Kidney tubule cell (primary cell): ENCODE measurements at regions not wholly inside any gene's neighbourhood (a gene's known extent, or its start where the extent isn't known, plus 50 kb on each side); places are given as distances from the start of the nearest gene placed in this dataset.
"Not testable (repeated sequence)": the region's sequence is repeated elsewhere in the genome, so short reads cannot be mapped to it uniquely, and the experiment has no call there.

Source experiments
- DNase-seq: peaks from one replicate; pipeline ENCODE4 v3.0.0-alpha.2; 2018; ENCODE audit warnings: low spot score

DNA sequence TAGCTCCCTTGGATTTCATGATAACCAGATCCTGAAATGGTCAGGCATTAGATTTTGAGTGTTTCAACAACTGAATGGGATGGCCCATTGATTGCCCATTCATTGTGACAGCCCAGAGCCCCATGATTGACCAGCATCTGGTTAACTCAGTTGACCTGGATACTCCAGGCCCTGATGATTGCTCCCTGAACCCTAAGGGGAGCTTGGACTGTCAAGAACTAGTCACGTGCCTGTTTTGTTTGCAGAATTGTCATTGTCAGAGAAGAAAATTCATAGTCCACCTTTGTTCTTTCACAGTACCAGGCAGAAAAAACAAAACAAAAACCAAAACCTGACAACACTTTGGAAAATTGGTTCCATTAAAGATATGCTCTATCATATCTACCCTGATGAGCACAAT, 241.3 kb upstream of the ONECUT1 start:
- DNase-seq: no peak

DNA sequence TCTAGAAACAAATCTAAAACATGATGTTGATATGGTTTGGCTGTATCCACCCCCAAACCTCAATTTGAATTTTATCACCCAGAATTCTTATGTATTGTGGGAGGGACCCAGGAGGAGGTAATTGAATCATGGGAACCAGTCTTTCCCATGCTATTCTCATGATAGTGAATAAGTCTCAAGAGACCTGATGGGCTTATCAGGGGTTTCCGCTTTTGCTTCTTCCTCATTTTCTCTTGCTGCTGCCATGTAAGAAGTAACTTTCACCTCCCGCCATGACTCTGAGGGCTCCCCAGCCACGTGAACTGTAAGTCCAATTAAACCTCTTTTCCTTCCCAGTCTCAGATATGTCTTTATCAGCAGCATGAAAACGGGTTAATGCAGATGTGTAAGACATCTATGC, 232.7 kb upstream of the ONECUT1 start:
- no peak for DNase-seq

DNA sequence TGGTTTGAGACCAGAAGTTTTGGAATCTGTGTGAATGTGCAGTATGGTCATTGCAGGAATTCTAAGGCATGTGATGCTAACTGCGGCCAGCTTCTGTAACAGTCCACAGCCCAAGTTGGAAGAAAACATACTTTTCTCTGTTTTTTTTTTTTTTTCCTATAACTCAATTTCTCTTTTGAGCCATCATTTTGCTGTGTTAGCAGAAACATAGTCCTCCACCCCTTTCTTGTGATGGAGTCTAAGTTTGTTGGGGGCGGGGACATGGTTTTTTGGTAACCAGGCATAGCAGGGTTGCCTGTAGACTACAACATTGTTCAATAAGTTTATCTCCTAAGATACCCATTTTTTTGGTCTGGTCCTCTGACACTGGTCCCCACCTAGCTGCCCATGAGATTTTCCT, 223.2 kb upstream of the ONECUT1 start:
- DNase-seq: no peak

DNA sequence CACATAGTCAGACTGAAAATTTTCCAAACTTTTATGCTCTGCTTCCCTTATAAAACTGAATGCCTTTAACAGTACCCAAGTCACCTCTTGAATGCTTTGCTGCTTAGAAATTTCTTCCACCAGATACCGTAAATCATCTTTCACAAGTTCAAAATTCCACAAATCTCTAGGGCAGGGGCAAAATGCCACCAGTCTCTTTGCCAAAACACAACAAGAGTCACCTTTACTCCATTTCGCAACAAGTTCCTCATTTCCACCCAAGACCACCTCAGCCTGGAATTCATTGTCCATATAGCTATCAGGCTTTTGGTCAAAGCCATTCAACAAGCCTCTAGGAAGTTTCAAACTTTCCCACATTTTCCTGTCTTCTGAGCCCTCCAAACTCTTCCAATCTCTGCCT, 221.6 kb upstream of the ONECUT1 start:
- not testable (repeated sequence) for DNase-seq

DNA sequence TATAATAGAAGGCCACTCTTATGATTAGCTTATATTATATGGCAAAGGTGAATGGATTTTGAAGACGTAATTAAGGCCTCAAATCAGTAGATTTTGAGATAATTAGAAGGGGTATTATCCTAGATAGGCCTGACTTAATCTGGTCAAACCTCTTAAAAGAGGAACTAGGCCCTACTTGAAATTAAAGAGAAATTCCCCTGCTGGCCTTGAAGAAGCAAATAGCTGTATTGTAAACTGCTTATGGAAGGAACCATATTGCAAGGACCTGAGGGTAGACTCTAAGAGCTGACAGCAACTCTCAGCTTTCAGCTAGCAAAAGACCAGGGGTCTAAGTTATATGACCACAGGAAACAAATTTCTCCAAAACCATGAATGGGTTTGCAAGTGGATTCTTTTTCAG, 219.0 kb upstream of the ONECUT1 start:
- DNase-seq: no peak

DNA sequence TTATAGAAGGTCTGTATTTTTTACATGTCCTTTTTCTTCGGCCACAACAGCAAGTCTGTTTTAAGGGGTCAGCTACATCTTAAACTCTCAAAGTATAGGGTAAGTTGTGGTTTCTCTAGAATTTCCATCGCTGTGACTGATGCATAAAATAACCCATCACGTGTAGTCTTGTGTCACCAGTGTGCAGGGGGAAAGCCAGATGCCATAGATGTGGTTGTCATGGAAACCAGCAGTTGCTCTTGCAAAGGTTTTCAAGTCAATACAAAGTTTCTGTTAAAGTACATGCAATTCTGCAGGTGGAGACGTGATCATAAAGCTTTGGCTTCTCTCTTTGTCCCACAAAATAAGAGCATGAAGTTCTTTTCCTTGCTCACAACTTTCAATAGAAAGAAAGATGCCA, 210.3 kb upstream of the ONECUT1 start:
- no peak for DNase-seq

DNA sequence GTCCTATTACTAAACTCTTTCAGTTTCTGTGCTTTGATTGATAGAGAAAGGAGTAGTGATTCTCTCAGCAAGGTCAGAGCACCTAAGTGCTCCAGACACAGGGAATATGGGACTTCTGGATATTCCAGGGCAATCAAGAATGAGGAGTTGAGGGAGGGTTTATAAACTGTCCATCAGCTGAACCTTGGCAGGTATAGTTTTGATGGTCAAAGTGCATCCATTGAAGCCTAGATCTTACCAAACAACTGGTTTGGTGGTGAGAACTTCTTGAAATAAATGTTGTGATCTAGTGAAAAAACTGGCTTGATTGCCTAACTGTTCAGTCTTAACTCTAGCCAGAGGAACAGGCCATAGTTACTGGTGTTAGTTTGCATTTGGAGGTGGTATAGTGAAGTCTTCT, 207.0 kb upstream of the ONECUT1 start:
- no peak for DNase-seq

DNA sequence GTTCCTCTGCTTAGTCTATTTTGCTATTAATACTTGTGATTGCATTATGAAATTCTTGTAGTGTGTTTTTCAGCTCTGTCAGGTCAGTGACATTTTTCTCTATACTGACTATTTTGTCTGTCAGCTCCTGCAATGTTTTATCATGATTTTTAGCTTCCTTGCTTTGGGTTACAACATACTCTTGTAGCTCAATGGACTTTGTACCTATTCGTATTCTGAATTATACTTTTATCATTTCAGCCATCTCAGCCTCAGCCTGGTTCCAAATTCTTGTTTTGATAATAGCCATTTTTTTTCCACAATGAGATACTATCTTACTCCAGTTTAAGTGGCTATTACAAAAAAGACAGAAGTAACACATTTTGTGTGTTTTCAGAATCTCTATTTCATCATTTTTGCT, 204.2 kb upstream of the ONECUT1 start:
- DNase-seq: no peak

DNA sequence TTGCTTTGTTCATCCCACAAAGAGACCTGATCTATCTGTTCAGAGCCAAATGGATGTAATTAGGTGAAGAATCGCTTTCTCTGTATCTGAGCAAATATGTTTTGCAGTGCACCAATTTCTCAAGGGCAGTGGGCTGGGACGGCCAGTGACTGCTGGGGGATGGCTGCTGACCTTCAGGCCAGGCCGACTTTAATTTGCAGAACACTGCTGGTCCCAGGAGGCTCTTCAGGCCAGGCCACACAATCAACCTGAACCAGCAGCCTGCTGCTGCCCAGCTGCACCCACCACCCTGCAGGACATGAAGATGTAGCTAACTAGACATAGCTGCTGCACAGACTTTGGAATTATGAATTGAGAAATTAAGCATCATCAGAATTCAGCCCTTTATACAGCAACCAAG, 194.4 kb upstream of the ONECUT1 start:
- DNase-seq: no peak

DNA sequence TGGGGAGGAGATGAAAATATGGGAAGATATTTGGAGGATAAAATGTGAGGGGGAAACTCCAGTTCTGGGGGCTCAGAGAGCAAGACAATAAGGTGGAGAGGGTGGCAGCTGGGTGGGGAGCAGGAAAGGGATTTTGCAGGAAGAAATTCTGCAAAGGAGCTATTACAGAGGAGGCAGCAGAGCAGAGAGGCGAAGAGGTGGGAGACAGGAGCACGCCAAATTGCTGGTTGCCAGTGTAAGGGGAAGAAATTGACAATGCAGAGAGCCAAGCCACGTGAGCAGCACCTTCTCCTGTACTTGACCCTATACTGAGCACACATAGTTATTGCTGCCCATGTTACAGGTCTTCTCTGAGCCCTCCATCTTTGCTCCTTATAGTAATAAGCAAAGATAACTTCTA, 190.3 kb upstream of the ONECUT1 start:
- no peak for DNase-seq

DNA sequence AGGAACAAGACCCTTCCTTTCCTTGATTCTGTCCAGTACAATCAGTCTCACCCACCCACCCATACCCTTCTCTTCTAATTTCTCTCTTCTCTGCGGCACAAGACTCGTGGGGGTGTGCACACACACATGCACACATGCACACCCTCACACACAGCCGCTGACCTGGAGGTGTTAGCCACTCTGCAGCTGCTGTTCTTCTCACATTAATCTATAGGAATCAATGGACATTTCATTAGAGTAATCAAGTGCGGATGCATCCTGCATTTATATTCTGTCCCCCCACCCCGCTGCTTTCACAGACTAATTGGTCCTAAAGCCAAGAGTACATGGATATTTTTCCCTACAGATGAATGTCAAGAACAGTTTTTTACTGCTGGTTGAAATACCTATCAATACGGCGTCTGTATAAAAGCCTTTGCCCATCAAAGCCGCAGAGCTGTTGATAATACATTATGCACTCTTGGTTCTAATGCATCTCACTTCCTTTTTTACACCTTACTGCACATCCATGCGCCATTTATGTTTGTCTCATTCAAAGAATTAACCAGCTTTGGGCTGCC, 186.5 kb upstream of the ONECUT1 start:
- no peak for DNase-seq

DNA sequence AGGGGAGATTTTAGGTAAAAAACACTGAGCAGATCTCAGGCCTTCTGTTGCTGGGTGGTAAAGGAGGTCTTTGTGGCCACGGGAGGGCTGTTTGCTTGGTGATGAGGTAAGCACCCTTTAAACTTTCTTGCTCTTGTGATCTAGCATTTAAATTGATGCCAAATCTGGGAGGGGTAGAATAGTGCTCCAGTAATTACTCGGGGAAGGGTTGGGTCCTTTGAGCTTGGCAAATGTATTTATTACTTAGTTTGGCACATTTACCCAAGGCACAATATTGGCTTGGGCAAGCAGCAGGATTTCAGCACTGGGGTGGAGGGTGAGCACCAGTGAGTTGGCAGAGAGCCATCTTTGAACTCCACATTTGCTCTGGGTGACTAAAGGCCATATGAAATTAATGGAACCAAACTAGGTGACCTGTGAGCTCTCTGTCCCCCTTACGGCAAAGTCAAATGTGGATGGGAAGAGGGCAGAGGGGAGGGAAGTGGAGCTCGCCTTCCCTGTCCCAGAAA, 185.9 kb upstream of the ONECUT1 start:
- no peak for DNase-seq

DNA sequence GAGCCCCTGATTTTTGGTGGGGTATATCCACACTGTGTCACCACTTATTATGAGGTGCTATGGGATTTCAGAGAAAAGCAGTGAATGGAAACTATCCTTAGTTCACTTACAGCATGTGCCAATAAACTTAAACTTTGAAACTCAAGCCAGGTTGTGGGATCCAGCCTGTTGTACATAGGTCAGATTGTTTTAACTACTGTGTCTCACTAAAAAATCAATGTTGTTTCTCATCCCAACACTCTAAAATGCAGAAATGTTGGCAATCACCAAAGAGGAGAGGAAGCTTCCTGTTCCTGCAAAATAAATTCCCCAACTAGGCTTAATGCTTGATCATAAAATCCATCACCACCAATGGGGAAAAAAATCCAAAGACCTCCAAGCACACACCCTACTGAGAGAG, 173.7 kb upstream of the ONECUT1 start:
- no peak for DNase-seq

DNA sequence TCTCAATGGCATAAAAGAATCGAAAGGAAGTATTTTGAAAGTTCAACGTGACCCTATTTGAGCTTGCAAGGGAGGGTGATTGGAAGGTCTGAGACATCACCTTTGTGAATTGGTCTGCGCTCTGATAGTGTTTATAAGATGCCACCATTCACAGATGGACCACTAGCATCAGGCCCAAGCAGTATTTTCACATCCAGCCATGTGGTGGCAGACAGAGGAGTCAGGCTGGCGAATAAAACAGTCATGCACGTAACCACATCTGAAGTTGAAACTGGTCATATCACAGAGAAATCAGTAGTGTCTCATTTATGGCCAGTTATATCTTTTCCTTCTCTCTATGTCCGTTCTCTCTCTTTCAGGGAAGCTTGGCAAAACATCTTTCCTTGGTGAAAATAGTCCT, 170.1 kb upstream of the ONECUT1 start:
- DNase-seq: no peak

DNA sequence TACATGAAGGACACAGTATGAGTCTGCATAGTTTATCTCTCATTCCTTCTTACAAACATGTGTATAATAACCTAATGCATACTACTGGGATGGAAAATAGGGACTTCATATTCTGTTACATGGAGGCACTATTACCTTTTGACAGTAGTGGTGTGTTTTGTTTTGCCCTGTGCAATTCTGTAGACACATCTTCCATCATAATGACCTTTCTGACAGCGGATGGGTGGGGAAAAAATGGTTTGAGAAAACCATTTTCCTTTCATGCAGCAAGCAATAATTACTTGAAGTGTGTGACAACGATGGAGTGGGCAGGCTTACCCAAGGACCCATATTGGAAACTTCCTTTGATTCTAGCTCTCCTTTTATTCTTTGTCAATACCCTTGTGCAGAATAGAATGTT, 153.6 kb upstream of the ONECUT1 start:
- DNase-seq: no peak

DNA sequence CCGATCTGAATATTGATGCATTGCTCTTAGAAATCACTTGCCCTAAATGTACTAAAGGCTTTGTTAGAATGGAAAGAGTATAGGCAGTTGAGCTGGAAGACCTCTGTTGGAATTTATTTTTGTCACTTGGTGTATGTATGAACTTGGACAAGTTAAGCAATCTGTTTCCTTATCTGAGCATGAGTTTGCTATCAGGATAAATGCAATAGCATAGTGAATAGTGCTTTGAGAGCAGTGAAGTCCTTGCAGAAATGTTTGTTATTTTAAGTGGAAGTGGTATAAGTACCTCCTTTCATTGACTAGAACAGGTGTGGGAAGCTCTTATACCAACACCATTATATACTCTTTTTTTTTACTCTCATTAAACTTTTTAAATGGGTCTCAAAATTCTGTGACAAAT, 146.4 kb upstream of the ONECUT1 start:
- no peak for DNase-seq

DNA sequence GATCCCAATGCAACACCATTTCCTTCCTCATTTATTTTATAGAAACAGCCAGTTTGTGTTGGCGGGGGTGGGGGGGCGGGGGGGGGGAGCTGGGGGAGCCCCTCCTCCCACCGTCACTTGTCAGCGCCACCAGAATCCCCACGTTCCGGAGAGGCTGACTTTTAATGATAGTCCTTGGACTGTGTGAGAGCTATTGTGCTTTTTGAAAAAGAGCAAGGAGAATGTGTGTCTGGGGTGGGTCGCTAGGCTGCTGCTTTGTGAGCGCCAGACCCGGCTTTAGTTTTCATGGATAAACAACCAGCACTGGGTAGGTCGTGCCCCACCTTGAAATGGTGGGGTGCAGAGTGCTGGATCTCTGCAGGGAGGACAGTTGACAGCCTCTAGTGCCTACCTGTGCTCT, 135.0 kb upstream of the ONECUT1 start:
- DNase-seq: no peak

DNA sequence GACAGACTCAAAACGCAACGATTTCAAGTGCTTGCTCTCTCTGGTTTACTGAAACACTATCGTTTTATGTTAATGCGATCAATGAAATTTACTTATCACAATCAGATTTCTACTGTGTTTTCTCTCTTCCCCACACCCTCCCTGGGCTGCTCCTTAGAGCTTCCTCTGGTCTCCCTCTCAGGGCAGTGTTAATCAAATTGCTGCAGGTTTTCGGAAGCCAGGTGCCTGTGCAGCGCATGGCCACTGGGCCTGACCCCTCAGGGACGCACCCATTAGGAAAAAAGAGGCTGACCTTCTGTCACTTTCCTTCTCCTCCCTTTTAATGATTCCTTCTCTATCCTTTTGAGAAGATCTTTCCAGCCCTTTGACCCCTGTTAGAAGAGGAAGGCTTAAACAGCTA, 134.5 kb upstream of the ONECUT1 start:
- DNase-seq: no peak

DNA sequence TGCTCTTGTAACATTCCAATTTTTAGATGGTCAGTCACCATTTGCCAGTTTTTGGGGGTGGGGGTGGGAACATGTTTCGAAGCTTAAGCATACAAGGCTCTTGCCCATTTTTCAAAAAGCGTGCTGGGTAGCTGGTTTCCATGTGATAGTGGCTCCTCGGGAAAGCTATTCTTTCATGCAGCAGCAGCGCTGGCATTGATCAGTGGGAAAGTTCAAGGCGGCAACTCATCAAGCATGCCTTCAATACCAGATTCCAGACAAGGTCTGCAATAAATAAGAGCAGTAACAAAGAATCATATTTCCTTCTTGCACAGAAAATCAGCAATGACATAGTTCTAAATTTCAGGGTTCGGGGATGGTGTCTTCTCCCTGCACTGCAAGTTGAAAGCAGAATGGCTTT, 133.5 kb upstream of the ONECUT1 start:
- DNase-seq: no peak

DNA sequence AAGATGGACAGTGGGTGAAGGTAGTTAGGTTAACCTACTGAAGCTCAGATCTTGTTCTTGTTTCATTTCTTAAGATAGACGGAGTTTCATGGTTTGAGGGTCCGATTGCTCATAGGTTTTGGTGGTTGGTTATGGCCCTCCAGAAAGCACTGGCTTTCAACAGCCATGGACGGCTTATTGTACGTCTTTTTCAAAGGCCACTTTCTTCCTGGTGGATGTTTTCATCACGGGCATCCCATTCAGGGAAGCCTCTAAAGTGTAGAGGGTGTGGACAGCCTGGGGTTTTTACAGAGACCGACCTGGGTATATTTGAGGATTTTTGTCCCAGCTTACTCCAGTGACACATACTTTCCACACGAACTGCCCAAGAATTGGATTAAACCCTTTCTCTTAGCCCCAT, 132.7 kb upstream of the ONECUT1 start:
- no peak for DNase-seq

DNA sequence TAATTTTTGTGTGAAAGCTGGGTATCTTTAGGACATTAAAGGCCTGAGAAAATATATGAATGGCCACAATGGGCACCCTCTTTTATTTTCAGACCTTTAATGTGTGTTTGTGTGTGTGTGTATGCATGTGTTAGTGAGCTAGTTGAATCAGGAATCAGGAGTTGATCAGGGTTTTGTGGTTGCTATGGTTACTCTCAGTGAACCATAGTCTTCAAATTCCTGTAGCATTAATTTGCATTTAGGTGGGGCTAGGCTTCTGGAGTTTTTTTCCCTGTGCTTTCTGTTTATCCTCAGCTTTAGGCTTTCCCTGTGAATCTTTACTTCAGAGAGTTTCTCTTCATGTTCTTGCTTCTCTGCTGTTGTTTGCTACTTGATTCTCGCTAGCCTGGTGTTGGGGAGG, 122.0 kb upstream of the ONECUT1 start:
- DNase-seq: peak; percentile 77

DNA sequence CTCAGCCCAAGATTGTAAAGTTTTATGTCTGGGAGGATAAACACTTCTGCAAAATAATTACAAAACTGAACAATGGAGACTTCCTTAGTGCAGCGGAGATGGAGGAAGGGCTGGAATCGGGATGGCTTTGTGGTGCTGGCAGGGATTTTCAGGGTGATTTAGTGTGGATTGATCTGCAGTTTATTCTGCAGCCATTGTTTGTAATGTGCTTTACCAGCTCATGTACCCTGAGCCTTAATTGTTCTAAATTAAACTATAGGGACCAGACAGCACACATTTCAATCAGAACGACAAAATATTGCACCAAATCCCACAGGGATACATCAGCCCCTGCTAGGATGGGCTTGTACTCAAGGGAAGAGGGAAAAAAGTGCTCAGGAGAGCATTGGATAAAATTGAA, 103.2 kb upstream of the ONECUT1 start:
- DNase-seq: no peak

DNA sequence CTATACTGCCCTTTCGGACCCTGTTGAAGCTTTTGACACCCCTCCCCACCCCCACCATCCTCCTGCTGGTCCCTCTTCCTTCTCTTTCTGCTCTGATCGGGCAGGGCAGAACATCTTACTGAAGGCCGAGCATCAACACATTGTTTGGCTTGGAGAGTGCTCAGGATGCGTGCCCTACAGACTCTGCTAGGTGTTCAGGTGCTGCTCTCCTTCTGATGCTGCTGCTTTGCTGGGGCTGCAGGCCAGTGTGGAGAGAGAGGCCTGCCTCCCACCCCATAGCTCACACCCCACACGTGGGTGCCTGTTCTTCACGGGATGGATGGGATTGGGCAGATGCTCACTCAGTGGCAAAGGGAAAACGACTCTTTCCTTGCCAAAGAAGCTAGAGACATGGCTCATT, 89.8 kb upstream of the ONECUT1 start:
- DNase-seq: no peak

DNA sequence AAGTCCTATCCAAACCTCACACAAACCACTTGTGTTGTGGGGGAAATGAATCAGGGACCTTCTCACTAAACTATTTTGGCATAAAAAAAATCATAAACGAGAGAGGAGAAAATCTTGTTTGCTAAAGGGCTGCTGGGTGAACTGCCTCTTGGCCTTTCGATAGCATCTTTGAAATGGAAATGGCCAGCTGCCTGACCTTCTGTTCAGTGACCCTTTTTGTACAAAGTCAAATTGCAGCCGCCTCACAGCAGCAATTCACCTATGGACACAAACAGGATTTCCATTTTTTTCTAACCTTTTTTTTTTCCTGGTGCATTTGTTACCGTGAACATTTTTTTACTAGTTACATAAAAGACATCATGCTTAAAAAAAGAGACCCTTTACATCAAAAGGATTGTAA, 89.0 kb upstream of the ONECUT1 start:
- DNase-seq: no peak
